Motor neuron (in vitro differentiated cells): ENCODE measurements at regions not wholly inside any gene's neighbourhood (a gene's known extent, or its start where the extent isn't known, plus 50 kb on each side); places are given as distances from the start of the nearest gene placed in this dataset.
"Not testable (repeated sequence)": the region's sequence is repeated elsewhere in the genome, so short reads cannot be mapped to it uniquely, and the experiment has no call there.

Source experiments
- ATAC-seq, 8 experiments: fragments of 200-7000 bp; cut with Tn5 transposase; replicated peaks in 6 of 8; 2 replicates each; pipeline ENCODE4 v1.8.0; 2021; ENCODE audit warnings: mild to moderate bottlenecking in 8 of 8, moderate library complexity in 8 of 8
- H3K27ac ChIP-seq, 2 donors: fragments of 250-450 bp; sonication (Bioruptor Pico); 2 replicates each; pipeline ENCODE4 v1.9.0; 2021; ENCODE audit warnings: antibody characterized with exemption in 2 of 2, mild to moderate bottlenecking in 2 of 2, moderate library complexity in 1 of 2
- H3K4me1 ChIP-seq, 2 donors: fragments of 250-450 bp; sonication (Bioruptor Pico); replicated peaks in 1 of 2; 2 replicates each; pipeline ENCODE4 v1.6.1; 2021; ENCODE audit warnings: antibody characterized with exemption in 2 of 2, mild to moderate bottlenecking in 2 of 2, moderate library complexity in 1 of 2
- H3K4me3 ChIP-seq, 5 donors: fragments of 250-450 bp; sonication (Bioruptor Pico); 2 replicates each; pipeline ENCODE4 v1.9.0; 2021; ENCODE audit warnings: antibody characterized with exemption in 5 of 5, mild to moderate bottlenecking in 5 of 5, moderate library complexity in 4 of 5
- WGBS, 10 experiments: fragments of 450-650 bp; shearing (Covaris generic); methylation state at CpG; one replicate each; pipeline ENCODE4 v1.0.0; 2022; 5-methylcytosine and 5-hydroxymethylcytosine counted together
- in situ Hi-C, 9 experiments: fragments of 400-800 bp; cut with MboI; loops; one replicate each; pipeline ENCODE4 v1.15.0; 2021; ENCODE audit warnings: low sequenced_read_pairs in 9 of 9, low pct_unique_long_range_greater_than_20kb in 2 of 9; ENCODE audit not compliant: unreplicated experiment in 9 of 9

DNA sequence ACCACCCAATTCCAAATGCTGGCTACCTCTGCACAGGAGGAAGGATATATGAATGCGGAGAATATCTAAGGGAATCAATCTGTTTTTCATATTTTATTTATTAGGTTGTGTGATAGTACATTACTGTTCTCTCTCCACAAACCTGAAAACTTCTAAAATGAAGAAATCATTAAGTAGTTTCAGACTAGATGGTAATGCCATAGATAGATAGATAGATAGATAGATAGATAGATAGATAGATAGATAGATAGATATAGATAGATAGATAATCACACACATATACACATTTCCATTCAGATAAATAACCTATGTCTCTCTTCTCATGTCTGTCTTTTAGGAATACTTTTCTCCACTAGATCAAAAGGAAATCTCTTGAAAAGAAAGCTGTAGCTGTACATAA, 126.1 kb upstream of the TSPAN8 start:
- Histone ChIP-seq H3K4me1 (no peaks in the 10 kb centered on the region), H3K4me3 (no peak overlapping the region), H3K27ac (no peak overlapping the region)
- no peak for ATAC-seq
- in situ Hi-C loops, result no loop called here
- WGBS, 10 experiments, result 20 to 100% (median 85%) methylated on average over 1 of the region's 1 CpG; no CpG with 5 or more reads in 4 of the 10 experiments

DNA sequence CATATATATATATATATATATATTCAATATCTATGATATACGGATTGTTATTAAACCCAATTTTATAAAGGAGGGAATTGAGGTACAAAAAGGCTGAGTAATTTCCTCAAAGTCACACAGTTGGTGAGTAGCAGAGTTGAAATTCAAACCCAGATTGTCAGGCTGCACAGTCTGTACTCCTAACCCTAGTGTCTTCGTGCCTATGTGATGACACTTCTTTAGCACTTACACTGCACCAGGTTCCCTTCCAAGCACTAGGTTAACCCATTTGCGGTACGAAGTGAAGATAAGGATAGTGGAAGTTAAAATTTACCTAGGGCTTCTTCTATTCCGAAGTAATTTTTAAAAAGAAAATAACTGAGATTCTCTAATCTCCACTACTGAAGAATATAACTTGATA, 125.1 kb upstream of the TSPAN8 start:
- in situ Hi-C loops, result no loop called here
- Histone ChIP-seq H3K27ac (no peak overlapping the region), H3K4me3 (no peak overlapping the region), H3K4me1 (no peaks in the 10 kb centered on the region)
- WGBS, 10 experiments, result 35 to 97% (median 70%) methylated on average over 1 to 5 of the region's 5 CpGs
- ATAC-seq, result no peak

DNA sequence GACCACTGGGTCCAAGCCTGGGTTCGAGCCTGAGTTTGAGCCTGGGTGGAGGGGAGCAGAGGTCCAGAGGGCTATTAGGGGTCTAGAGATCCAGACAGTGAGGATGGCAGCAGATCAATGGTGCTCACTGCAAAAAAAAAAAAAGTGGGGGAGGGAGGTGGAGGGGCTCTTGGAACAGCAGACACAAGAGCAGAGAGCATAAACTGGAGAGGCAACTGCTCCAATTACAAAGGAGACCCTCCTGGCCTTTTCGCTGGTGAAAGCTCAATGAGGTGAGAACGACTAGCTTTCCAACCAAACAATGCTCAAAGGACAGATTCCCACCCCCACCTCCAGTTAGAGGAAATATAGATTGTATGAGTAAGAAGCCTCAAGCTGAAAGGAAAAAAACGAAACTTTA, 124.2 kb upstream of the TSPAN8 start:
- no peak for ATAC-seq
- in situ Hi-C loops, result no loop called here
- H3K27ac ChIP-seq, result no peak overlapping the region
- no peak overlapping the region for H3K4me3 ChIP-seq
- 0 to 44% (median 27%) methylated on average over 1 to 3 of the region's 4 CpGs for WGBS, 10 experiments
- no peaks in the 10 kb centered on the region for H3K4me1 ChIP-seq

DNA sequence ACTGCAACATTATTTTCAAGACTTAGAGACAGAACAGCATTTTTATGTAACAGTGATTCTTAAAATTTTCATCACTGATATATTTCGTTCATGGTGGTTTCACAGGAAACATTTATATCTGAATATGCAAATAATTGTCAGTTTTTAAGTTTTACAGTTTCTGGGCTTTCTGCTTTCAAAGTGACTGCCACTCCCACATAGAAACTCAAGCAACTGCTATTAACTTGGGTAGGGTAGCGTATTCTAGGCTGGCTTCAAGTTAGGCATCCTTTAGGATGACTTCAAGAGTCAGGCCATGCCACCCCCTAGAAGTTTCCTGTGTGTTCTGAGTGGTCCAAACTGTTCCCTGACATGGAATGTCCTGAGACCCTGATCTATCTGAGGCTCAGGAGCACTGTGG, 123.6 kb upstream of the TSPAN8 start:
- 14 to 100% (median 58%) methylated on average over 1 to 2 of the region's 2 CpGs; no CpG with 5 or more reads in 2 of the 10 experiments for WGBS, 10 experiments
- Histone ChIP-seq H3K4me1 (no peaks in the 10 kb centered on the region), H3K4me3 (no peak overlapping the region), H3K27ac (no peak overlapping the region)
- in situ Hi-C loops, result no loop called here
- ATAC-seq, result no peak

DNA sequence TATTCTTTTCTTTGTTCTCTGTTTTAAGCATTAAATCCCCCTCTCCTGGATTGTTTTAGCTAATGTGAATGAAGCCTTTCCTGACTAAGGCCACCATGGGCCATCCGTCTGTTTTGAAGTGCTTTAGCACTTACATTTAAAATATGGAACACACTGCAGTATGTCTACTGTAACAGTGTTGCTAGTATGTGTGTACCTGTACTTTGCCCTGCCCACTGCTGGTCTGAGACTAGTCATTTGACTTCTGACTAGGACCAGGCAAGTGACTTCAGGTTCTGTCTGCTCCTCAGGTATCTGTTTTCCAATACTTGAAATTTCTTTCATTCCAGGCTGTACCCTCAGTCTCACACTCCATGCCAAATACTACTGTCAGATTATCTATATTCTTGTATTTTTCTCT, 120.1 kb upstream of the TSPAN8 start:
- ATAC-seq, result no peak
- no peak overlapping the region for H3K4me3 ChIP-seq
- no peaks in the 10 kb centered on the region for H3K4me1 ChIP-seq
- H3K27ac ChIP-seq, result no peak overlapping the region
- WGBS, 10 experiments, result 38 to 100% (median 75%) methylated on average over 1 of the region's 1 CpG; no CpG with 5 or more reads in 4 of the 10 experiments
- in situ Hi-C loops, result no loop called here

DNA sequence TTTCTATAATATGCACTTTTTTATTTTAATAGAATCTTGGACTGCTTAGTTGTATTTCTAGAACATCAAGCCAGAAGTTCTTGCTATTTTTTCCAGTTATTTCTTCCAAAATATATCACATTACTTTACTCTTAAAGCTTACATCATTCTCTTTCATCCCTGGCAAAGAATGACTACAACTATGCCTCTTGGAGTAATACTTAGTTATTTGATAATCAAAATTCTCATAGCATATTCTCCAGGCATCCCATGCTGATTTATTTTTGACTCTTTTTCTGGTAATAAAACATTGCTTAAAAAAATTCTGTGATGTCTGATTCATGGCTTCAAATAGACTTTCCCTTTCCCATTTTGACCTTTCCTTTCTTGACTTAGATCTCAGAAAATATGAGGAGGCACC, 118.7 kb upstream of the TSPAN8 start:
- ATAC-seq, result no peak
- Histone ChIP-seq H3K4me1 (no peaks in the 10 kb centered on the region), H3K27ac (no peak overlapping the region), H3K4me3 (no peak overlapping the region)
- in situ Hi-C loops, result no loop called here

DNA sequence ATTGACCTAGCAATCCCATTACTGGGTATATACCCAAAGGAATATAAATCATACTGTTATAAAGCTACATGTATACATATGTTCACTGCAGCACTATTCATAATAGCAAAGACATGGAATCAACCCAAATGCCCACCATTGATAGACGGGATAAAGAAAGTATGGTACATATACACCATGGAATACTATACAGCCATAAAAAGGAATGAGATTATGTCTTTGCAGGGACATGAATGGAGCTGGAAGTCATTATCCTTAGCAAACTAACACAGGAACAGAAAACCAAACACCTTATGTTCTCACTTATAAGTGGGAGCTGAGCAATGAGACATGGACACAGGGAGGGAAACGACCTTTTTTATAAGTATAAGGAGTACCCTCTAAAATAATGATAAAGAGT, 113.0 kb upstream of the TSPAN8 start:
- in situ Hi-C loops, H3K27ac ChIP-seq, H3K4me1 ChIP-seq, ATAC-seq, H3K4me3 ChIP-seq: not testable (repeated sequence)
- 7 to 100% (median 68%) methylated on average over 1 to 2 of the region's 2 CpGs; no CpG with 5 or more reads in 1 of the 10 experiments for WGBS, 10 experiments

DNA sequence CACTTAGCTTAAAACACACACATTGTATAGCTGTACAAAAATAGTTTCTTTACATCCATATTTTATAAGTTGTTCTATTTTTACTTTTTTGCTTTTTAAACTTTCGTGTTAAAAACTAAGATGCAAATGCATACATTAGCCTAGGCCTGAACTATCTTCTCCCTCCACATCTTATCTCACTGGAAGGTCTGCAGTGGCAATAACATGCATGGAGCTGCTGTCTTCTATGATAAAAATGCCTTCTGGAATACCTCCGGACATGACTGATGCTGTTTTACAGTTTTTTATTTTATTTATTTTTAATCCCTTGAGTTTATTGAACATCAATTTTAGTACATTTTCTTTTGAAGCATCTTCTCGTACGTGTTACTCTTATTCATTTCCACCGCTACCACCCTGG, 112.3 kb upstream of the TSPAN8 start:
- 28 to 94% (median 70%) methylated on average over 1 to 5 of the region's 5 CpGs for WGBS, 10 experiments
- H3K4me1 ChIP-seq, result no peaks in the 10 kb centered on the region
- in situ Hi-C loops, result no loop called here
- no peak overlapping the region for H3K4me3 ChIP-seq
- no peak for ATAC-seq
- H3K27ac ChIP-seq, result no peak overlapping the region

DNA sequence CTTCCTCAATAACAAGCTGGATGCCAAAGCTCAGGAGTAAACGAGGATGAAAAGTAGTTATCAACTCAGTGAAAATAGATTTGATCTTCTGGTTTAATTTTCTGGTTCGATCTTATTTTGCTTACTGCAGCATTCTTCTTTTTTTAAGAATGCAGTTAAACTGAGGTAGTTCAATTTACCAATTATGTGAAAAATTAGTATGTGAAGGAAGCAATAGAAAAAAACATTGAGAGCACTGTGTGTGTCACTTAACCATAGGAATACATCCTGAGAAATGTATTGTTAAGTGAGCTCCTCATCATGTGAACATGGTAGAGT, 111.4 kb upstream of the TSPAN8 start:
- no peak for ATAC-seq
- no peaks in the 10 kb centered on the region for H3K4me1 ChIP-seq
- in situ Hi-C loops, result no loop called here
- H3K27ac ChIP-seq, result no peak overlapping the region
- H3K4me3 ChIP-seq, result no peak overlapping the region
- WGBS, 10 experiments, result 0 to 80% (median 45%) methylated on average over 1 to 2 of the region's 2 CpGs

DNA sequence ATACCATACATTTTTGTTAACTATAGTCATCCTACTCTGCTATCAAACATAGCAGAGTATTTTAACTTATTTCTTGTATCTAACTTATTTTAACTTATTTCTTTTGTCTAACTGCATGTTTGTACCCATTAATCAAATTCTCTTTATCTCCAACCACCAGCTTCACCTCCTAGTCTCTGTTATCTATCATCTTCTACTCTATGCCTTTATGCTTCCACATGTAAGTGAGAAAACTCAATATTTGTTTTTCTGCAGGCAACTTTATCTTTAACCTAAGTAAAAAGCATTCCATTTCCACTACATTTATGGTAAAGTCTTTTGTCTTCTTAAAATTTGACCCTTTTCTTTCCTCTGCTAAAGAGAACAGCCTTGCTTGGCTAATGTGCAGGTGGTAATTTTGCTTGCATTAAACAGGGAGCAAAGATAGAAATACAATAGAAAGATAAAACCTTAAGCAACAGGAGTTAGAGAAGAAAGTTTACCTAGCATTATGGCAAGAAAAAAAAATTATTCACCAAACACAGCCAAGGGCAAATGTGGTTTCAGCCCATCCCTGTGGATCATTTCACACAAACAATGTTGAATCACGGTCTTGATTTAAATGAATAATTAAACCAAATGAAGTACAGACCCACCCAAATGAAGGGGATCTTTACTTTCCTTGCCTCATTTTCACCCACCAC, 110.9 kb upstream of the TSPAN8 start:
- WGBS, 10 experiments, result 0 to 100% (median 67%) methylated on average over 1 of the region's 1 CpG; no CpG with 5 or more reads in 3 of the 10 experiments
- no peak overlapping the region for H3K27ac ChIP-seq
- ATAC-seq, result peak in 2 of 8 experiments; percentile 56 to 61
- no peak overlapping the region for H3K4me3 ChIP-seq
- in situ Hi-C loops, result no loop called here
- H3K4me1 ChIP-seq, result no peaks in the 10 kb centered on the region

DNA sequence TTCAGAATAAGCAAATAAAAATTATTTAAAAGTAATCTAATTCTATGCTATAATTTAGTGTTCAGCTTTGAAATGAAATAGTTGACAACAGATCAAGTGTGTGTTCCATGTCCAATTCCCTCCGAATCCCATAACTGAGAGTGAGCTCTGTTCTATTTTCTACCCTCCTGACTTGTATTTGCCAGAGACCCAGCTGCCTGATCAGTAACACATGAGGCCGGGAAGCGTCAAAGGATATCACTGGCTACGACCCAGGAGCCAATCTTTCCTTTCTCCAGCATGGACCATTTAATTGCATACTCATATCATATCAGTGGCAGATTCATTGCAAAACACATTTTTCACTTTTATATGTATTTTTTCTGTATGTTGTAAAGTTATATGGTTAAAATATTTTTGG, 108.8 kb upstream of the TSPAN8 start:
- no peak overlapping the region for H3K4me3 ChIP-seq
- H3K27ac ChIP-seq, result no peak overlapping the region
- no peaks in the 10 kb centered on the region for H3K4me1 ChIP-seq
- no peak for ATAC-seq
- 0 to 97% (median 85%) methylated on average over 1 to 4 of the region's 4 CpGs; no CpG with 5 or more reads in 1 of the 10 experiments for WGBS, 10 experiments
- in situ Hi-C loops, result no loop called here

DNA sequence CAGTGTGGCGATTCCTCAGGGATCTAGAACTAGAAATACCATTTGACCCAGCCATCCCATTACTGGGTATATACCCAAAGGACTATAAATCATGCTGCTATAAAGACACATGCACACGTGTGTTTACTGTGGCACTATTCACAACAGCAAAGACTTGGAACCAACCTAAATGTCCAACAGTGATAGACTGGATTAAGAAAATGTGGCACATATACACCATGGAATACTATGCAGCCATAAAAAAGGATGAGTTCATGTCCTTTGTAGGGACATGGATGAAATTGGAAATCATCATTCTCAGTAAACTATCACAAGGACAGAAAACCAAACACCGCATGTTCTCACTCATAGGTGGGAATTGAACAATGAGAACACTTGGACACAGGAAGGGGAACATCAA, 107.9 kb upstream of the TSPAN8 start:
- H3K4me1 ChIP-seq, in situ Hi-C loops, H3K27ac ChIP-seq, H3K4me3 ChIP-seq, ATAC-seq: not testable (repeated sequence)
- no CpG with 5 or more reads among the region's 3 CpGs for WGBS, 10 experiments

DNA sequence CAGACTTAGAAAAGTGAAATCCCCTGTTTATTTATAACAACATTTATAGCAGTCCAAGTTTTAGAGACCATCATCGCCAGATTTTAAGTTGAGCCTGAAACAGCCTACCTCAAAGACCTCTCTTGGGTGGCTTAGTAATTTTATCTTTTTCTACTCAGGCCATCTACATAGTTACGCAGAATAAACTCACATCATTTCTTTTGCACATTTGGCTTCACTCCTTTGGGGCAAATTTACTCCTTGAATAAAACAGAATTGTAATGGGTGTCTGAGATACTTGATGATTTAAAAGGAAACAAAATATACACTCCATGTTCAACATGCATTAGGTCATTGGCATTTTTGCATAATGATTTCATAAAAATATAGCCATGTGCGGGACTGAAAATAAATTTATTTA, 104.7 kb upstream of the TSPAN8 start:
- Histone ChIP-seq H3K4me3 (no peak overlapping the region), H3K4me1 (no peaks in the 10 kb centered on the region), H3K27ac (no peak overlapping the region)
- in situ Hi-C loops, result no loop called here
- no peak for ATAC-seq
- WGBS, 10 experiments, result 17 to 89% (median 81%) methylated on average over 2 to 3 of the region's 3 CpGs; no CpG with 5 or more reads in 1 of the 10 experiments

DNA sequence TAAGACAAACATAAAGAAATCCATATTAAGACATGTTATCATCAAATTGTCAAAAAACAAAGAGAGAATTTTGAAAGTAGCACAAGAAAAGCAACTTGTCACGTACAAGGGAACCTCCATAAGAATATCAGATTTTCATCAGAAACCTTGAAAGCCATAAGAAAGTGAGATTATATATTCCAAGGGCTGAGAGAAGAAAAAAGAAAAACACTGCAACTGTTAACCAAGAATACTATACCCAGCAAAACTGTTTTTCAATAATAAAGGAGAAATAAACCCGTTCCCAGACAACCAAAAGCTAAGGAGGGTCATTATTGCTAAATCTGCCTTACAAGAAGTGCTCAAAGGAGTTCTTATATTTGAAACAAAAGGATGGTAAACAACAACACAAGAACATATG, 94.7 kb upstream of the TSPAN8 start:
- ATAC-seq, result no peak
- no peak overlapping the region for H3K27ac ChIP-seq
- in situ Hi-C loops, result no loop called here
- WGBS, 10 experiments, result 8 to 89% (median 62%) methylated on average over 1 to 2 of the region's 2 CpGs
- no peaks in the 10 kb centered on the region for H3K4me1 ChIP-seq
- H3K4me3 ChIP-seq, result no peak overlapping the region
